HG02840 (cell line): ENCODE measurements at regions not wholly inside any gene's neighbourhood (a gene's known extent, or its start where the extent isn't known, plus 50 kb on each side); places are given as distances from the start of the nearest gene placed in this dataset.
"Not testable (repeated sequence)": the region's sequence is repeated elsewhere in the genome, so short reads cannot be mapped to it uniquely, and the experiment has no call there.

ENCODE experiments used
- ATAC-seq: cut with Tn5 transposase; IDR thresholded peaks from one replicate; pipeline ENCODE4 v1.9.1; 2021; ENCODE audit warnings: mild to moderate bottlenecking, moderate library complexity, moderate number of reproducible peaks; ENCODE audit not compliant: unreplicated experiment, low FRiP score

GRCh38 chr4:97121493-97121892 is 1021.8 kb downstream of the STPG2 start:
- ATAC-seq = no peak

DNA sequence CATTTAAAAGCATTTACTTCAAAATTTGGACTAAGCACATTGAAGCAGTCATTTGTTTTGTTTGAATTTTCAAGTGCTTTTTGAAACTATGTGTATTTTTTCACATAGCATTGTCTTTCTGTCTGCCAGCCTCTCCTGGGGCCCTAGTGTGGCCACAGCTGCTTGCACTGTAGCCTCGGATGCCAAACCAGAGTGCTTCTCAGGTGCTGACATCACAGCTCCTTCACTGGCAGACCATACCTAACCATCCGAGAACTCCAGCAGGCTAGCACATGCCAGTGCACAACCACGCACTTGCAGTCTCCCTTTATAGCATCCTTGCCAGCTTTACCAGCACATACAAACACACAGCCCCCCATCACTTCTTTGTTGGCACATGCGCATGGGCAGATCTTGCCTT is 1019.7 kb downstream of the STPG2 start:
- no peak for ATAC-seq

- no peak for ATAC-seq
These were observed 1010.8 kb downstream of the STPG2 start for GRCh38 chr4:97132435-97132834.

DNA sequence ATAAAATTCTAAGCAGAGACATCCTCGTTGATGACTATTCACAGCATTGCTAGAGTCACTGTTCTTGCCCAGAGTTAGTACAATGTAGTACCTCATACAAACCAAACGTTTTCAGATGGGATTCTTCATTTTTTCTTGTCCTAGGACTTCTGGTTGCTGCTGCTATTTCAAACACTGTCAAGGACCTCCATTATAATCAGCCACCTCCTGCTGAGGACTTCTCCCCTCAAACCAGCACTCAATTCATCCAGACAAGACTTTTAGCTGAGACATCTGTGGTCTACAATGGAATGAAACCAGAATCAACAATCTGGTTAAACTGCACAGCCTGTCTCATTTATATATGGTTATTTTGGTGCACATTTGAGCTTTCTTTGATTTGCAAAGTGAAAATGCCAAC is 1008.8 kb downstream of the STPG2 start:
- ATAC-seq = no peak

- no peak for ATAC-seq
These were observed 1003.5 kb downstream of the STPG2 start for GRCh38 chr4:97139791-97140190.

DNA sequence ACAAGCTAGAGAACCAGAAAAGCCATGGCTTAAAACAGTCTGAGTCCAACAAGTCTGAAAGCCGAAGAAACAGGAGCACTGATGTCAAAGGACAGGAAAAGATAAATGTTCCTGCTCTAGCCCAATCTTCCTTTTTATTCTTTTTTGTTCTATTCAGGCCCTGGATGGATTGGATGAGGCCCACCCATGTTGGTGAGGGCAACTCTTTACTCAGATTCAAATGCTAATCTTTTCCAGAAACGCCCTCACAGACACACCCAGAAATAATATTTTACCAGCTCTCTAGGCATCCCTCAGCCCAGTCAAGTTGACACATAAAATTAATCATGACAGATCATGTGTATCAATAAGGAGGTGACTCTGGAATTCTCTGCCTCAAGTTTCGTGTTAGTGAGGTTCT is 1002.7 kb downstream of the STPG2 start:
- ATAC-seq = no peak

DNA sequence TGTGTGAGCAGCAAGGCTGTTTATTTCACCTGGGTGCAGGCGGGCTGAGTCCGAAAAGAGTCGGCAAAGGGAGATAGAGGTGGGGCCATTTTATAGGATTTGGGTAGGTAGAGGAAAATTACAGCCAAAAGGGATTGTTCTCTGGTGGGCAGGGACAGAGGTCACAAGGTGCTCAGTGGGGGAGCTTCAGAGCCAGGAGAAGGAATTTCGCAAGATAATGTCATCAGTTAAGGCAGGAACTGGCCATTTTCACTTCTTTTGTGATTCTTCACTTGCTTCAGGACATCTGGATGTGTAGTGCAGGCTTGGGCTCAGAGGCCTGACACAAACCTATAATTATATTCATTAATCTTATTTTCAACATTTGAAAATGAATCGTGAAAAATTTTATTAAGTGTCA is 1001.9 kb downstream of the STPG2 start:
- not testable (repeated sequence) for ATAC-seq

DNA sequence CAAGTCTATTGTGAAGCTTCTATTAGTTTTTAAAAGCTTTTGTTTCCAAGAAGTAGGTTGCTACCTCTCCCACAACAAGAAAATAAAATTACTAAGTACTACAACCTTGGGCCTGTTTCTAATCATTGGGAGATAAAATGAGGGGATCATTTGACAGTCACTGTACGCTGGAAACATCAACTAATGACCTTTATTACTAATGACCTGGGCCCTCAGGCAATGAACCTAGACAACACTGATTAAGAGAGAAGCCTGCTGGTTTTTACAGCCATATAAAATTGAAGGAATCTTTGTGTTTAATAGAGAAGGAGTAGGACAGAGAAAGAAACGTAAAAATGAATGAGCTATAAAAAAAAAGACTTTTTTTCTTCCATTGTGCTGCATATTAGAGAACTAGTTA is 1000.9 kb downstream of the STPG2 start:
- no peak for ATAC-seq

GRCh38 chr4:97142893-97143292 is 1000.4 kb downstream of the STPG2 start:
- ATAC-seq = no peak

DNA sequence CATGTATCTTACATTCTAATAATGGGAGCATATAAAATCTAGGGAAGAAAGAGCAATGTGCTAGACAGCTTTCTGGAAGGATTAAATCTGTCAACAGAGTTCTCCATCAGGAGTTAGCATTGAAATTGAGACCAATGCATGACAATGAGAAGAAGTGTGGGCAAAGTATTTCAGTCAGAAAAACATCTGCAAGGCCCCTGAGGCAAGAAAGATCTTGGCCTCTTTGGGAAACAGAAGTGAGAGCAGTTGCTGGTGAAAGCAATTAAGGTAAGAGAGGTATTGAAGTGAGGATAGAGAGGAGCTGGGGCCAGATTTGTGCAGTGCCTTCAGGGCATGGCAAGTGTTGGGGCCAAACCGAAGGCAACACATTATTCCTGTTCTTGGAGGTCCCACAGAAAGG is 999.1 kb downstream of the STPG2 start:
- ATAC-seq = no peak

- no peak for ATAC-seq
These were observed 992.3 kb downstream of the STPG2 start for GRCh38 chr4:97150966-97151365.

DNA sequence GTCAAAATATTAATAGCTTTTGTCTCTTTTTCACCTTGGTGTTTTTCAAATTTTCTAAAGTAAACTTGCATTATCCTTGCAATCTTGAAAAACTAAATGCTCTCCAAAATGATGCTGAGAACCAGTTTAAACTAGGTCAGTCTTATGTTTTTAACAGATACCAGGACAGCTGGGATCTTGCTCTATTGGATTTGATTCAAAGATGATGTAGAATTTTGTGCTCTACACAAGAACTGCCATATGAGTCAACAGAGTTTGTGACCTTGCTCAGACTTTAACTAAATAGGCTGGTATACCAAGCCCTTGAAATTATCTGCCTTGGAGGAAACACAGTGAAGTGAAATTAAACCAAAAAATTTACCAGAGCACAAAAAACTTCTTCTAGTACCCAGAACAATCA is 991.1 kb downstream of the STPG2 start:
- ATAC-seq = no peak

DNA sequence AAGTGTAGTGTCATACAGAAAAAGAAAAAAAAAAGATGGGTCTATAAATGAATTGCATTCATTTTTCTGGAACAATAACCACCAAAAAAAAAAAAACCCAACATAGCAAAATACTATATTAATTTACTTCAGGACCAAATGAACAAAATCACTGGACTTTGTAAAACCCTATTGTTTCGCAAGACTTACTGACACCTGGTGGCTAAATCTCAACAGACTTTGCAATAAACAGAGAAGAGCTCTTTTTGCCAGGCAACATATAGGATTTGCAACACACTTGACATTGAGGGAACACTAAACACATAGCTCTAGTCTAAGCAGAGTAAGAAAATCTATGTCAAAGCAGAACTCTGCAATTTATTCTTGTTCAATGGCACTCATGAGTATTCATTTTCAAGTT is 990.2 kb downstream of the STPG2 start:
- ATAC-seq = no peak

GRCh38 chr4:97159625-97160024 is 983.7 kb downstream of the STPG2 start:
- ATAC-seq = no peak

DNA sequence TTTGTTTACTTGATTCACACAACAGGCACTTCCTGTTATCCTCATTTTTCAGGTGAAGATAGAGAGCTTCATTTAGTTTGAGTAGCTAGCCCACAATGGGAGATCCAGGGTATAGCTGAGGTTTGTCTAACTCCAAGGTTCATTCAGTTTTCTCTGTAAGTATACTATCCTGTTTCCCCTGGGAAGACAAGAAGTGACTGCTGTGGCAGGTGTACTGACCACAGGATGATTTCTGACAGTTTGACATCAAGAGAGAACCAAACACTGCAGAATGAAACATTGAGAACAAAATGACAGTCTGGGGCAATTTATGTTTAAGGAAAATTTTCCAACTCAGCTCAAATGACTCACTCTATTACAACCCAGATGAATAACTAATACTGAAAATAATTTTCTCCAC is 958.0 kb downstream of the STPG2 start:
- ATAC-seq = no peak

- no peak for ATAC-seq
These were observed 946.2 kb downstream of the STPG2 start for GRCh38 chr4:97197106-97197505.

DNA sequence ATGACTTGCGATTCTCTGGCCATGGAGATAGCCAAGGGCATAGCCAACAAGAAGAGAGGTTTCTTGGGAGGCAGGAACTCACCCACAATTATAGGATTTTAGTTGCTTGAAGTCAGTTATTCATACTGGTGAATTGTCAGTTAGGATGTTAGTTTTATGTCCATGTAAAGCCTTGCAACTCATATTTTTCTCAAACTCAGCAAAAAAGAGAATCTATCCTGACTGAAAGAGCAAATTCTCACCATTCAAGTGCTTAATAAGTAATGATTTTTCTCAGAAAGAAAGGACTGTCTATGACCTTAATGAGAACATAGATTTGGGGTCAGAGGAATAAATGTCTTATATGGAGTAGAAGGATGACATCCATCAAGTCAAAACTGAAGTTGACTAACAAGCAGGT is 934.5 kb downstream of the STPG2 start:
- no peak for ATAC-seq

GRCh38 chr4:97215409-97215941 is 927.8 kb downstream of the STPG2 start:
- ATAC-seq = no peak

GRCh38 chr4:97216046-97216445 is 927.2 kb downstream of the STPG2 start:
- ATAC-seq = no peak

DNA sequence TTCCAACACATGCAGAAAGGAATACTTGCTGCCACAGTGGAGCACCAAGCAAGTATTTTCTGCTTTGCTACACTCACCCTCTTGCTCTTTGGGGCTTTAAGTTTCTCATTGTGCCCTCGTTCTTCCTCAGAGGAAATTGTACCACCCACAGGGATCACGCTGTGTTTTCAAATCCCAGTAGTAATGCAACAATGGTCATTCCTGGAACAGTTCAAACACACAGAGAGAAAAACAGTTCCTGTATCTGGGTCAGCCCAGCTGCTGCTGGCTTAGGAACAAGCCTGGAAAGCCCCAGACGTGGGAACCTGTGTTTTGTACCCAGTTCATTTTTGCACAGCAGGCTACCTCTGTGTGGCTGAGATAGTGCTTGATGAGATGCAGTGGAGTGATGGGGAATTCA is 907.8 kb downstream of the STPG2 start:
- ATAC-seq = no peak

DNA sequence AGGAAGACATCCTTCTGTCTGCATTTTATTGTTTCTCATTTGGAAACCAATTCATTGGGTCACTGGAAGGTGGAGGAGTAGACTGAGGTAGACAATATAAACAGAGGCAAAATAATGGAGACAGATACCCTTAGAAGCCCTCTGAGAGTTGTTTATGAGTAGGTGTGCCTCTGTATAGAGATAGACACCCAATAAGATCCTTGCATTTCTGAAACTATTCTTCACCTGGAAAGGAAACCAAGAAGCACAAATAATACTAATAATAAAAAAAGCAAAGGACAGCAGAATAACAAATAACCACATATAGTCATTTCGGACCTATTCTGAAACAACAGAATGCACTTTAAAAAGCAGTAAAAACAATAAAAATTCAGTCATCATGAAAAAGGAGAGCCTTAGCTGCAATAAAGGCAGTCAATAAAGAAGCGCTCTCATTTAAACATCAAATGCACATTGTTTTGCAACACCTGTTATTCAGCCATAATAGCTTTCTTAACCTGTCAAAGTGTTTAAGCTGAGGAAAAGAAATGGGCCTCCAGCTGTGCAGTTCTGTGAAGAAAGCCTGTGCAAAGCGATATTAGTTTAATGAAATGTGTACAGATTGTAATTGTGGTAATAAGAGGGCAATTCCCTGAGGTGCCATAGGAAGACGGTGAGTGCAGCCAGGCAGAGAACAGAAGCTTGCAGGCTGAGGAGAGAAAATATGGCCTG is 904.2 kb downstream of the STPG2 start:
- no peak for ATAC-seq

DNA sequence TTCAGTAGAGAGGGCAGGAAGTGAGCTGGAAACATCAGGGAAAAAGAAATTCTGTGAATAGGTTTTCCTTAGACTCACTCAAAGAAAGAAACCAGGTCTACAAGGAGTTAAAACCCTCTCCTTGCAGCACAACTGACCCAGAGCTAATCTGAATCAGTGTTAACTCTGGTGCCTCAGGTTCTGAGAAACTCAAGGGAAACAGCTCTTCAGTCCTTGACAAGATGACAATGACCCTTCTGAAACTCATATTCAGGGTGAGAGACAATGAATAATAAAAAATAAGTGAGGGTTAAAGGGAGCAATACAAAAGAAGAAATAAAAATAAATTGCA is 903.6 kb downstream of the STPG2 start:
- no peak for ATAC-seq
